Panc1 (cell line): ENCODE measurements at regions not wholly inside any gene's neighbourhood (a gene's known extent, or its start where the extent isn't known, plus 50 kb on each side); places are given as distances from the start of the nearest gene placed in this dataset.

Experiments used
- ATAC-seq: fragments of 200-7000 bp; cut with Tn5 transposase; 2 replicates; pipeline ENCODE4 v1.9.1; 2020; ENCODE audit warnings: mild to moderate bottlenecking, moderate library complexity
- BruUV-seq: library from RNA; stranded (reverse); fragments of 400-500 nt; replicated peaks from 2 replicates; lab custom pipeline; 2021; lab: Mats Ljungman, UMichigan
- CTCF ChIA-PET: fragments of 300-600 bp; sonication (Branson Sonifier 250); formaldehyde crosslinking; loops from one replicate; lab custom pipeline; 2022; ENCODE audit warnings: antibody characterized with exemption; lab: Charles Lee
- POLR2A ChIA-PET: fragments of 300-600 bp; sonication (Branson Sonifier 250); formaldehyde crosslinking; loops from one replicate; lab custom pipeline; 2022; ENCODE audit warnings: antibody characterized with exemption; lab: Charles Lee
- DNase-seq: peaks from one replicate; pipeline ENCODE4 v3.0.0-alpha.2; 2010; ENCODE audit warnings: low read depth, low spot score
- H3K27ac ChIP-seq: 2 replicates; pipeline ENCODE4 v1.5.1; 2011; ENCODE audit warnings: mild to moderate bottlenecking, low read length, inconsistent platforms
- H3K27me3 ChIP-seq: fragments of 200-500 bp; sonication (Bioruptor generic); 2 replicates; pipeline ENCODE4 v1.6.0; 2014; ENCODE audit warnings: low read length, inconsistent platforms; ENCODE audit not compliant: control insufficient read depth, insufficient read depth
- H3K36me3 ChIP-seq: fragments of 200-500 bp; sonication (Bioruptor generic); 2 replicates; pipeline ENCODE4 v1.5.1; 2014; ENCODE audit warnings: inconsistent platforms, mild to moderate bottlenecking, low read length, moderate library complexity; ENCODE audit not compliant: control insufficient read depth, insufficient read depth
- H3K4me1 ChIP-seq: 2 replicates; pipeline ENCODE4 v1.5.1; 2011; ENCODE audit warnings: inconsistent platforms, mild to moderate bottlenecking, low read length, moderate library complexity; ENCODE audit not compliant: control insufficient read depth, insufficient read depth
- H3K4me3 ChIP-seq, 2 experiments: 2 replicates each; pipeline ENCODE4 v1.5.1; 2011 to 2012; ENCODE audit warnings: low read depth in 2 of 2, low read length in 2 of 2, mild to moderate bottlenecking in 2 of 2, inconsistent platforms in 1 of 2, moderate library complexity in 1 of 2
- H3K9me3 ChIP-seq: fragments of 200-500 bp; sonication (Bioruptor generic); 2 replicates; pipeline ENCODE4 v1.5.1; 2014; ENCODE audit warnings: low read depth, mild to moderate bottlenecking, inconsistent platforms, low read length, moderate library complexity; ENCODE audit not compliant: control insufficient read depth, insufficient read depth
- CTCF ChIP-seq: fragments of 450-650 bp; IDR thresholded peaks from 2 replicates; pipeline ENCODE4 v1.5.1; 2017; ENCODE audit warnings: mild to moderate bottlenecking
- POLR2AphosphoS5 ChIP-seq: IDR thresholded peaks from 2 replicates; pipeline ENCODE4 v1.6.1; 2012; ENCODE audit warnings: mild to moderate bottlenecking, low read depth, low read length, moderate library complexity
- REST ChIP-seq, 2 experiments: IDR thresholded peaks; 2 replicates each; pipeline ENCODE4 v1.6.1; 2011 to 2012; ENCODE audit warnings: low read depth in 2 of 2, control low read depth in 1 of 2, low read length in 1 of 2, mild to moderate bottlenecking in 1 of 2, moderate library complexity in 1 of 2; ENCODE audit not compliant: insufficient read depth in 1 of 2
- SIN3A ChIP-seq: IDR thresholded peaks from 2 replicates; pipeline ENCODE4 v1.6.1; 2012; ENCODE audit warnings: low read depth, mild to moderate bottlenecking, low read length, moderate library complexity, borderline replicate concordance; ENCODE audit not compliant: insufficient read depth
- TCF7L2 ChIP-seq: IDR thresholded peaks from 2 replicates; pipeline ENCODE4 v1.6.1; 2011; ENCODE audit warnings: mild to moderate bottlenecking, low read depth, low read length, inconsistent platforms
- in situ Hi-C: cut with HindIII; loops from 2 replicates; pipeline ENCODE4 v1.10.0; 2016; ENCODE audit warnings: low sequenced_read_pairs, low pct_unique_long_range_greater_than_20kb
- intact Hi-C: fragments of 100-400 bp; cut with micrococcal nuclease; formaldehyde crosslinking; loops from one replicate; pipeline ENCODE4 v1.10.0; 2022; ENCODE audit not compliant: unreplicated experiment

GRCh38 chr4:178068136-178068535, 625.9 kb upstream of the AGA start:
- Histone ChIP-seq H3K27me3 (no peaks in the 10 kb centered on the region), H3K4me1 (no peaks in the 10 kb centered on the region), H3K36me3 (no peaks in the 10 kb centered on the region), H3K4me3 (no peak overlapping the region), H3K9me3 (no peaks in the 10 kb centered on the region), H3K27ac (no peak overlapping the region)
- DNase-seq, result no peak
- BruUV-seq, result no TSS peak
- intact Hi-C loops (no loop called here), in situ Hi-C loops (no loop called here)
- TF ChIP-seq CTCF (no peak), POLR2AphosphoS5 (no peak)
- ChIA-PET POLR2A (no interaction called here), CTCF (no interaction called here)
- no peak for ATAC-seq

- no TSS peak for BruUV-seq
- no peaks in the 10 kb centered on the region for H3K27me3 ChIP-seq
- no peak for TF ChIP-seq CTCF
- no peak for TF ChIP-seq REST (IDR thresholded peaks at IDR 0.05; ENCODE audit: insufficient read depth in 1 of 2, low read depth in 2 of 2, low read length in 1 of 2)
- no peak for TF ChIP-seq SIN3A
- no peak for TF ChIP-seq TCF7L2
- no peak for TF ChIP-seq POLR2AphosphoS5
- H3K9me3 ChIP-seq, result no peaks in the 10 kb centered on the region
- ATAC-seq (no peak), DNase-seq (no peak)
- no peaks in the 10 kb centered on the region for H3K36me3 ChIP-seq
- intact Hi-C loops, result no loop called here
- ChIA-PET CTCF (no interaction called here), POLR2A (no interaction called here)
- H3K4me3 ChIP-seq, result no peak overlapping the region
- no peak overlapping the region for H3K27ac ChIP-seq
- in situ Hi-C loops, result no loop called here
- H3K4me1 ChIP-seq, result no peaks in the 10 kb centered on the region
These were observed 627.9 kb upstream of the AGA start for GRCh38 chr4:178070163-178070562.

GRCh38 chr4:178080312-178080711, 638.1 kb upstream of the AGA start:
- Histone ChIP-seq H3K9me3 (no peaks in the 10 kb centered on the region), H3K27me3 (no peaks in the 10 kb centered on the region), H3K36me3 (no peaks in the 10 kb centered on the region), H3K4me3 (no peak overlapping the region), H3K4me1 (no peaks in the 10 kb centered on the region), H3K27ac (no peak overlapping the region)
- ChIA-PET POLR2A (no interaction called here), CTCF (no interaction called here)
- TF ChIP-seq TCF7L2 (no peak), REST (IDR thresholded peaks at IDR 0.05; ENCODE audit: insufficient read depth in 1 of 2, low read depth in 2 of 2, low read length in 1 of 2) (no peak), POLR2AphosphoS5 (no peak), SIN3A (no peak), CTCF (no peak)
- in situ Hi-C loops, result no loop called here
- BruUV-seq, result no TSS peak
- no peak for ATAC-seq
- no peak for DNase-seq
- intact Hi-C loops, result no loop called here
